Medulla oblongata (tissue), 1 donor: ENCODE measurements at regions not wholly inside any gene's neighbourhood (a gene's known extent, or its start where the extent isn't known, plus 50 kb on each side); places are given as distances from the start of the nearest gene placed in this dataset.

Experiments
- DNase-seq: peaks from one replicate; pipeline ENCODE4 v3.0.0-alpha.2; 2015; ENCODE audit errors: extremely low spot score

GRCh38 chr6:84525907-84526306, 238.5 kb downstream of the TBX18 start:
- no peak for DNase-seq

GRCh38 chr6:84524636-84525035, 239.8 kb downstream of the TBX18 start:
- no peak for DNase-seq

- no peak for DNase-seq
These were observed 242.3 kb downstream of the TBX18 start for GRCh38 chr6:84522135-84522549.

- no peak for DNase-seq
These were observed 242.9 kb downstream of the TBX18 start for GRCh38 chr6:84521511-84521910.

GRCh38 chr6:84517741-84518530, 246.5 kb downstream of the TBX18 start:
- DNase-seq: no peak

- no peak for DNase-seq
These were observed 248.2 kb downstream of the TBX18 start for GRCh38 chr6:84516154-84516553.

GRCh38 chr6:84515067-84515466, 249.3 kb downstream of the TBX18 start:
- no peak for DNase-seq

- no peak for DNase-seq
These were observed 250.1 kb downstream of the TBX18 start for GRCh38 chr6:84514089-84514971.

- DNase-seq: no peak
These were observed 252.0 kb downstream of the TBX18 start for GRCh38 chr6:84512391-84512790.

- DNase-seq: no peak
These were observed 252.5 kb downstream of the TBX18 start for GRCh38 chr6:84511929-84512328.

- no peak for DNase-seq
These were observed 255.4 kb downstream of the TBX18 start for GRCh38 chr6:84508981-84509380.

GRCh38 chr6:84508334-84508733, 256.1 kb downstream of the TBX18 start:
- DNase-seq: no peak

GRCh38 chr6:84504025-84504424, 260.4 kb downstream of the TBX18 start:
- DNase-seq: no peak

- no peak for DNase-seq
These were observed 263.1 kb downstream of the TBX18 start for GRCh38 chr6:84501315-84501714.

GRCh38 chr6:84500726-84501125, 263.7 kb downstream of the TBX18 start:
- DNase-seq: no peak

GRCh38 chr6:84498905-84499304, 265.5 kb downstream of the TBX18 start:
- DNase-seq: no peak

GRCh38 chr6:84492241-84493165, 265.1 kb upstream of the CEP162 start:
- no peak for DNase-seq

- no peak for DNase-seq
These were observed 262.2 kb upstream of the CEP162 start for GRCh38 chr6:84489598-84489997.

- no peak for DNase-seq
These were observed 259.1 kb upstream of the CEP162 start for GRCh38 chr6:84486526-84486925.

- no peak for DNase-seq
These were observed 241.7 kb upstream of the CEP162 start for GRCh38 chr6:84469144-84469543.

- no peak for DNase-seq
These were observed 239.9 kb upstream of the CEP162 start for GRCh38 chr6:84467296-84467695.

- no peak for DNase-seq
These were observed 239.1 kb upstream of the CEP162 start for GRCh38 chr6:84466511-84466910.
